Left lung (tissue), 4 donors: ENCODE measurements at regions not wholly inside any gene's neighbourhood (a gene's known extent, or its start where the extent isn't known, plus 50 kb on each side); places are given as distances from the start of the nearest gene placed in this dataset.
"Not testable (repeated sequence)": the region's sequence is repeated elsewhere in the genome, so short reads cannot be mapped to it uniquely, and the experiment has no call there.

Source experiments
- ATAC-seq: fragments of 200-7000 bp; cut with Tn5 transposase; one replicate; pipeline ENCODE4 v1.9.1; 2020; ENCODE audit warnings: moderate library complexity
- DNase-seq, 4 donors: peaks; one replicate each; pipeline ENCODE4 v3.0.0-alpha.2; 2013 to 2020
- H3K27ac ChIP-seq, 2 donors: fragments of 200-600 bp; sonication (generic) in 1 of 2; one replicate each; pipeline versions ENCODE4 v1.5.0 to v1.8.0; 2020 to 2021
- H3K27me3 ChIP-seq, 2 donors: fragments of 200-600 bp; sonication (generic) in 1 of 2; one replicate each; pipeline versions ENCODE4 v1.5.0 to v1.8.0; 2020 to 2021
- H3K36me3 ChIP-seq, 2 donors: fragments of 200-600 bp; sonication (generic) in 1 of 2; one replicate each; pipeline versions ENCODE4 v1.5.0 to v1.8.0; 2020 to 2021
- H3K4me1 ChIP-seq, 2 donors: fragments of 200-600 bp; one replicate each; pipeline ENCODE4 v1.8.0; 2021
- H3K4me3 ChIP-seq, 2 donors: fragments of 200-600 bp; sonication (generic) in 1 of 2; one replicate each; pipeline versions ENCODE4 v1.5.0 to v1.8.0; 2020 to 2021; ENCODE audit warnings: mild to moderate bottlenecking in 1 of 2
- H3K9me3 ChIP-seq, 2 donors: fragments of 200-600 bp; sonication (generic) in 1 of 2; one replicate each; pipeline versions ENCODE4 v1.5.0 to v1.8.0; 2020 to 2021
- intact Hi-C, 2 donors: fragments of 100-400 bp; cut with DNase I; formaldehyde crosslinking; loops; one replicate each; pipeline versions ENCODE4 v1.11.2 to v1.14.2; 2022
- TF ChIP-seq, protein P1 (sequence below), 2 donors: fragments of 200-600 bp; sonication (generic) in 1 of 2; IDR thresholded peaks; one replicate each; pipeline versions ENCODE4 v1.5.0 to v1.8.0; 2021; ENCODE audit warnings: antibody characterized with exemption in 2 of 2
- donor health status: DM: no; HTN: yes; CAD: no.
- donor health status: DM: no; HTN: no; CAD: no.

DNA sequence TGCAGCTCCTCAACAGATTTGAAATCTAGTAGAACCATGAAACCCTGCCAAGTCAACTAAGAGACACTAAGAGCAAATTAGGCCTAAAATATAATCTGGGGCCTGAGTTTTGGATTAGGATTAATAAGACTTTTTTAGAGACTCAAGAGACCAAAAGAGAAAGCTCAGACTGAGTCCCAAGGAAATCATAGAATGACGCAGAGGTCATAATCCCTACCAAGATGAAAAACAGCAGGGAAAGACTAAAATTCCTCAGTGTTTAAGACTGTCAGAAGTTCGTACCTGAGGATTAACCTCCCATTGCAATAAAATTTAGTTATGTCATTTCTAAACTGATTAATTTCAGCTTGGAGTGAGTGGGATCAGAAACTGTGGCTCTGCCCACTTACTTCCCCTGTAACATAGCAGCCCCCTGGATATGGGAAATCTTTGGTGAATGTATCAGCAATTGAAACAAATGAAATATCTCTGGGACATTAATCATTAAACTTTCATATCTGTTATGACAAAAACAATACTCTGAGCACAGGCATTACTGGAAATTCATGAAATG is 200.3 kb downstream of the EDN1 start:
- no peak for DNase-seq
- Histone ChIP-seq H3K27ac (no peak overlapping the region), H3K4me1 (no peaks in the 10 kb centered on the region), H3K36me3 (no peaks in the 10 kb centered on the region), H3K4me3 (no peak overlapping the region), H3K9me3 (no peaks in the 10 kb centered on the region), H3K27me3 (no peaks in the 10 kb centered on the region)
- intact Hi-C loops = no loop called here
- TF ChIP-seq, protein P1, sequence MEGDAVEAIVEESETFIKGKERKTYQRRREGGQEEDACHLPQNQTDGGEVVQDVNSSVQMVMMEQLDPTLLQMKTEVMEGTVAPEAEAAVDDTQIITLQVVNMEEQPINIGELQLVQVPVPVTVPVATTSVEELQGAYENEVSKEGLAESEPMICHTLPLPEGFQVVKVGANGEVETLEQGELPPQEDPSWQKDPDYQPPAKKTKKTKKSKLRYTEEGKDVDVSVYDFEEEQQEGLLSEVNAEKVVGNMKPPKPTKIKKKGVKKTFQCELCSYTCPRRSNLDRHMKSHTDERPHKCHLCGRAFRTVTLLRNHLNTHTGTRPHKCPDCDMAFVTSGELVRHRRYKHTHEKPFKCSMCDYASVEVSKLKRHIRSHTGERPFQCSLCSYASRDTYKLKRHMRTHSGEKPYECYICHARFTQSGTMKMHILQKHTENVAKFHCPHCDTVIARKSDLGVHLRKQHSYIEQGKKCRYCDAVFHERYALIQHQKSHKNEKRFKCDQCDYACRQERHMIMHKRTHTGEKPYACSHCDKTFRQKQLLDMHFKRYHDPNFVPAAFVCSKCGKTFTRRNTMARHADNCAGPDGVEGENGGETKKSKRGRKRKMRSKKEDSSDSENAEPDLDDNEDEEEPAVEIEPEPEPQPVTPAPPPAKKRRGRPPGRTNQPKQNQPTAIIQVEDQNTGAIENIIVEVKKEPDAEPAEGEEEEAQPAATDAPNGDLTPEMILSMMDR (IDR thresholded peaks at IDR 0.05) = no peak
- no peak for ATAC-seq

DNA sequence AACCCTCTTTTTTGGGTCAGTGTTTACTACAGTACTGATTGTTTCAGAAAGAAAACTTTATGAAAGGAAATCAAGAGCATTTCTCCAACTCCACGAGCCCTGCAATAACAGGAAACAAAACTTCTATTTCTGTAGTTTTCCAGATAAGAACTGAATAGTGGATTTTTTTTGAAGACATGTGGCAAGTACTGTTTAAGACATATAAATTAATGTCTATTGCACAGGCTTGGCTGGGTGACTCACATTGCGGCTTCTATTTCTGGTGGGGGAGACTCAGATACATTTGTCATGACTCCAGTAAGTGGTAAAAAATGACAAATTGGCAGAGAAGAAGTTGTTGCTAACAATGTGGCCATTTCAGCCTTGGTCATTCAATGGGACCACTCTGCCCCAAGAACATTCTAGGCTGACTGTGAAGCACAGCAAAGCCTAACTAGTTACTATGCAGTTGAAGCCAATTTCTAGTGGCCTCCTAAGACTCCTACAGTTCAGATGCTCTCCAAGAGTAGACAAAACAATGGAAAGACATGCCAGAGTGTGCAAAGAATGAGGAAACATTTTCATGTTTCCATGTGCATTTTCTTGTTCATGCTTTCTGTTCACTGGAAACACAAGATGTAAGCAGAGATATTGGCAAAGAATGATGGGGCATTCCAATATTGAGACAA is 200.9 kb downstream of the EDN1 start:
- H3K4me3 ChIP-seq = no peak overlapping the region
- no peaks in the 10 kb centered on the region for H3K9me3 ChIP-seq
- H3K36me3 ChIP-seq = no peaks in the 10 kb centered on the region
- H3K27ac ChIP-seq = no peak overlapping the region
- no peak for DNase-seq
- peak; percentile 65 for ATAC-seq
- H3K4me1 ChIP-seq = no peaks in the 10 kb centered on the region
- no peaks in the 10 kb centered on the region for H3K27me3 ChIP-seq
- intact Hi-C loops = no loop called here
- TF ChIP-seq, protein P1 (IDR thresholded peaks at IDR 0.05) = no peak

DNA sequence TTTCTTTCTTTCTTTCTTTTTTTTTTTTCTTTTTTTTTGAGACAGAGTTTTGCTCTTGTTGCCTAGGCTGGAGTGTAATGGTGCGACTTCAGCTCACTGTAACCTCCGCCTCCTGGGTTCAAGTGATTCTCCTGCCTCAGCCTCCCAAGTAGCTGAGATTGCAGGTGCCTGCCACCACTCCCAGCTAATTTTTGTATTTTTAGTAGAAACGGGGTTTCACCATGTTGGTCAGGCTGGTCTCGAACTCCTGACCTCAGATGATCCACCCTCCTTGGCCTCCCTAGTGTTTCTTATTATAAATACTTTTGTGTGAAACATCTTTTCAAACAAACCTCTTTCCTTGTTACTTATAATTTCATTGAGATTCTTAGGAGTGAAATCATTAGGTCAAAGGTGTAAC is 202.8 kb downstream of the EDN1 start:
- DNase-seq, H3K36me3 ChIP-seq, ATAC-seq, H3K27me3 ChIP-seq, H3K4me3 ChIP-seq, H3K9me3 ChIP-seq, H3K4me1 ChIP-seq, H3K27ac ChIP-seq, intact Hi-C loops: not testable (repeated sequence)

DNA sequence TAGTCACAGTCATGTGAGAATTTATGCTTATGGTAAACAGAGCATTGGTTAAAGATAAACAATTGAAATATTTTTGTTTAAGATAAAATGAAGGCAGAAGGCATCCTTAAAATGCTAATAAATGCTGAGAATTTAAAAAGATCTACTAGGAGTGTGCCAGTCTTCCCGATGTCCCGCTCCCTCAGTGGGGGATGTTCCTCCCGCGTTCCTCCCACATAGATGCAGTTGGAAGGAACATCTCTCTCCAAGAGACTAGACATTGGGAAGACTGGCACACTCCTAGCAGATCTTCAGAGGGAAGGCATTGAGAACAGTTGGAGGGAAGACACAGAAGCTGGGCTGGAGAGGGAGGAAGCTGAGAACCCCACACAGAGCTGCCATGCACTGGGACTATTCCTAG is 203.3 kb downstream of the EDN1 start:
- H3K36me3 ChIP-seq = no peaks in the 10 kb centered on the region
- no peak overlapping the region for H3K27ac ChIP-seq
- no peak overlapping the region for H3K4me3 ChIP-seq
- H3K9me3 ChIP-seq = no peaks in the 10 kb centered on the region
- no peaks in the 10 kb centered on the region for H3K27me3 ChIP-seq
- DNase-seq (no peak), ATAC-seq (no peak)
- TF ChIP-seq, protein P1 (IDR thresholded peaks at IDR 0.05) = no peak
- intact Hi-C loops = no loop called here
- no peaks in the 10 kb centered on the region for H3K4me1 ChIP-seq

DNA sequence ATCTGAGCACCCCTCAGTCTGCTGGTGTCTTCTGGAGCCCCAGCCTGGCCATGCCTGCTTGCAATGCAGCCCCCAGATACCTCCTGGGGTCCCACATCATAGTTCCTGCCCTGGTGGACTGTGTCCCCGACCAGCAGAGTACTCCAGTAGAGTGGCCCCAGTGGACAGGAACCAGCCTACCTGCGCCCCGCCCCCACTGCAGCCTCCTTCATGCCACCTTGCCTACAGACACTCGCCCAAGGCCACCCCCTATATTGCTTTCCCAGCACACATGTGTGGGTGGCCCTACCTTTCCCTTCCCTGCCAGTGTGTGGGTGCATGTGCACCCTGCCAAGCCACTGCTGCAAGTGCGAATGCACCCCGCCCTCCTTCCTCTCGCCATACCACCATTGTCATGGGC is 204.0 kb downstream of the EDN1 start:
- intact Hi-C loops = no loop called here

More for the DNA sequence above, 204.0 kb downstream of the EDN1 start:
- Histone ChIP-seq H3K27ac (no peak overlapping the region), H3K4me3 (no peak overlapping the region), H3K36me3 (no peaks in the 10 kb centered on the region), H3K27me3 (no peaks in the 10 kb centered on the region), H3K9me3 (no peaks in the 10 kb centered on the region), H3K4me1 (no peaks in the 10 kb centered on the region)
- no peak for ATAC-seq
- TF ChIP-seq, protein P1 (IDR thresholded peaks at IDR 0.05) = no peak
- DNase-seq = peak in 1 of 4 donors; percentile 50
